Lung (tissue), 11 donors: ENCODE measurements at regions not wholly inside any gene's neighbourhood (a gene's known extent, or its start where the extent isn't known, plus 50 kb on each side); places are given as distances from the start of the nearest gene placed in this dataset.

Experiments used
- ATAC-seq: fragments of 200-7000 bp; cut with Tn5 transposase; one replicate; pipeline ENCODE4 v1.9.1; 2020; ENCODE audit warnings: moderate number of reproducible peaks; ENCODE audit not compliant: insufficient read depth, low FRiP score
- DNase-seq, 3 donors: peaks; one replicate each; pipeline ENCODE4 v3.0.0-alpha.2; 2013 to 2017
- H3K27ac ChIP-seq, 2 donors: one replicate each; pipeline ENCODE4 v1.5.1; 2013; ENCODE audit warnings: mild to moderate bottlenecking in 2 of 2, moderate library complexity in 2 of 2, control low read depth in 1 of 2, inconsistent platforms in 1 of 2, low read depth in 1 of 2, low read length in 1 of 2
- H3K27me3 ChIP-seq, 3 donors: one replicate each; pipeline ENCODE4 v1.5.1; 2013; ENCODE audit warnings: low read length in 2 of 3; ENCODE audit not compliant: control insufficient read depth in 3 of 3, insufficient read depth in 3 of 3
- H3K36me3 ChIP-seq, 4 donors: one replicate each; pipeline ENCODE4 v1.5.1; 2013; ENCODE audit warnings: low read length in 4 of 4, mild to moderate bottlenecking in 1 of 4, moderate library complexity in 1 of 4; ENCODE audit not compliant: control insufficient read depth in 4 of 4, insufficient read depth in 4 of 4
- H3K4me1 ChIP-seq, 5 donors: one replicate each; pipeline ENCODE4 v1.5.1; 2013; ENCODE audit warnings: low read length in 5 of 5, mild to moderate bottlenecking in 2 of 5, moderate library complexity in 1 of 5; ENCODE audit not compliant: control insufficient read depth in 5 of 5, insufficient read depth in 5 of 5
- H3K4me3 ChIP-seq: one replicate; pipeline ENCODE4 v1.5.1; 2013; ENCODE audit warnings: mild to moderate bottlenecking, control low read depth, moderate library complexity
- H3K9ac ChIP-seq, 2 donors: one replicate each; pipeline ENCODE4 v1.5.1; 2013; ENCODE audit warnings: low read length in 2 of 2, control low read depth in 1 of 2; ENCODE audit not compliant: insufficient read depth in 1 of 2
- H3K9me3 ChIP-seq, 4 donors: one replicate each; pipeline ENCODE4 v1.5.1; 2013; ENCODE audit warnings: low read length in 3 of 4, mild to moderate bottlenecking in 1 of 4, moderate library complexity in 1 of 4; ENCODE audit not compliant: control insufficient read depth in 4 of 4, insufficient read depth in 3 of 4
- CTCF ChIP-seq: IDR thresholded peaks from 2 replicates; pipeline ENCODE4 v1.5.1; 2012; ENCODE audit warnings: mild to moderate bottlenecking; ENCODE audit errors: control extremely low read depth, extremely low read depth
- WGBS, 2 donors: extraction: QIAGEN DNeasy Blood & Tissue Kit; methylation state at CpG; one replicate each; pipeline ENCODE4 v1.1.7; 2013; 5-methylcytosine and 5-hydroxymethylcytosine counted together
- donor health status: control.
- donor health status: control.
- donor health status: Bipolar disorder and iron deficiency.
- donor health status: healthy.
- donor health status: DM: yes; HTN: yes; CAD: no.

GRCh38 chr2:239606741-239607516 is 206.1 kb upstream of the HDAC4 start:
- Histone ChIP-seq H3K9me3 (peaks cover 0 to 7% (median 0%) of the 10 kb centered on the region in 4 donors), H3K9ac (no peak overlapping the region), H3K4me1 (peaks cover 0 to 13% (median 0%) of the 10 kb centered on the region in 5 donors), H3K27me3 (peaks cover 0 to 5% (median 0%) of the 10 kb centered on the region in 3 donors), H3K4me3 (no peak overlapping the region), H3K27ac (no peak overlapping the region), H3K36me3 (no peaks in the 10 kb centered on the region)
- TF ChIP-seq CTCF: no peak
- DNase-seq (no peak), ATAC-seq (no peak)
- WGBS, 2 donors: 68 to 79% methylated on average over 7 of the region's 7 CpGs

- Histone ChIP-seq H3K27me3 (peaks cover 0 to 5% (median 0%) of the 10 kb centered on the region in 3 donors), H3K9ac (no peak overlapping the region), H3K4me1 (peaks cover 0 to 13% (median 0%) of the 10 kb centered on the region in 5 donors), H3K4me3 (no peak overlapping the region), H3K36me3 (no peaks in the 10 kb centered on the region), H3K9me3 (peaks cover 0 to 7% (median 0%) of the 10 kb centered on the region in 4 donors), H3K27ac (no peak overlapping the region)
- no peak for ATAC-seq
- 21 to 48% methylated on average over 5 of the region's 5 CpGs for WGBS, 2 donors
- TF ChIP-seq CTCF: no peak
- DNase-seq: peak in 2 of 3 donors; percentile 52 to 64
Observed at GRCh38 chr2:239605976-239606375, 205.2 kb upstream of the HDAC4 start.

- no peak for ATAC-seq
- peaks cover 0 to 7% (median 0%) of the 10 kb centered on the region in 4 donors for H3K9me3 ChIP-seq
- peaks cover 0 to 13% (median 0%) of the 10 kb centered on the region in 5 donors for H3K4me1 ChIP-seq
- no peaks in the 10 kb centered on the region for H3K36me3 ChIP-seq
- H3K9ac ChIP-seq: no peak overlapping the region
- no peak for DNase-seq
- no peak overlapping the region for H3K27ac ChIP-seq
- H3K4me3 ChIP-seq: no peak overlapping the region
- TF ChIP-seq CTCF: no peak
- peaks cover 0 to 5% (median 0%) of the 10 kb centered on the region in 3 donors for H3K27me3 ChIP-seq
- 75% methylated on average over 6 of the region's 6 CpGs for WGBS, 2 donors
Observed at GRCh38 chr2:239605409-239605808, 204.6 kb upstream of the HDAC4 start.
